Cerebellar cortex (tissue), 1 donor: ENCODE measurements at regions not wholly inside any gene's neighbourhood (a gene's known extent, or its start where the extent isn't known, plus 50 kb on each side); places are given as distances from the start of the nearest gene placed in this dataset.

ENCODE experiments used
- DNase-seq: peaks from one replicate; pipeline ENCODE4 v3.0.0-alpha.2; 2015; ENCODE audit warnings: low spot score

DNA sequence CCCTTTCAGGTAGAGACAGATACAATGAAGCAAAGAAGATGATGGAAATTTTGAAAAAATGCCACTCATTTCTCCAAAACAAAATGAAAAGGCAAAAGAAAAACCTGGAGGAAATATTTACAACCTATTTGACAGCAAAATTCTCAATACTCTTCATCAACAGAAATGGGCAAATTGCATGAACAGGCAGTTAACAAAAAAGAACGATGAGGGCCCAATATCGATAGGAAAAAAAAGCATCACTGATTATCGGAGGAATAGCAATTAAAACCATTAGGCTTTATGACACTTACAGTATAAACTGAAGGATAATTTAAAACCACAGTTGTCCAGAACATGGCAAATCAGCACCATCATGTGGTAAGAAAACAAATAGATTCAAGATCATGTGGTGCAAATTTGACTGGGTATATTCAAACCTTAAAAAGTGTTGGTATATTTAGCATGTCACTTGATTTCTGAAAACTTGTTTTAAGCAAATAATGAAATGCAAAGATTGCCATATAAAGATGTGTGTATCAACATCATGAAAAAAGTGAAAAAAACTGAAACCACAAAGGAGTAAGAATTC is 222.9 kb downstream of the BRD1 start:
- DNase-seq: no peak

DNA sequence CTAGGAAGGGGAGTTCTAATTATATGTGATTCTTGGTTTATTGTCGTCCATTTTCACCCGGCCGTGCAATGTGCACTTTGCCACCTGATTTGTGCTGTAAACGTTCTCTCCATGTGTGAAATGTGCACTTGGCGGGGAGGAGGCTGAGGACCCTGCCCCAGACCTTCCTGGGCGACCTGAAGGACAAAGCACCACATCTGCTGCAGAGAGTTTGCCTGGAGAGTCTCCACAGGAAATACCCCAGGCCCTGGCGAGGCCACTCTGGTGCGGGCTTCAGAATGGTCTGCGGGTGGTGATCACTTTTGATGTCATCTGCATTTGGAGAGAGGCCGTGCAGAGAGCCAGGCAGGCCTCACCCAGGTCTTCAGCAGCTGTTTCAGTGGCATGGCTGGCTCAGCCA is 224.7 kb downstream of the BRD1 start:
- no peak for DNase-seq

DNA sequence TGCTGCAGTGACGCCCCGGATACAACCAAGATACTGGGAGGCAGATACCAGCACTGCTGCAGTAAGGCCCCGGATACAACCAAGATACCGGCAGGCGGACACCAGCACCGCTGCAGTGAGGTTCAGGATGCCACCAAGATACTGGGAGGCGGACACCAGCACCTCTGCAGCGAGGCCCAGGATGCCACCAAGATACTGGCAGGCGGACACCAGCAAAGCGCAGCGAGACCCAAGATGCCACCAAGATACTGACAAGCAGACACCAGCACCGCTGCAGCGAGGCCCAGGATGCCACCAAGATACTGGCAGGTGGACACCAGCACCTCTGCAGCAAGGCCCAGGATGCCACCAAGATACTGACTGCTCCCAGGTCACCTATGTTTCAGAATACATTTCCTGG is 225.2 kb downstream of the BRD1 start:
- DNase-seq: no peak

GRCh38 chr22:49601614-49602321 is 225.9 kb downstream of the BRD1 start:
- DNase-seq: no peak

- DNase-seq: no peak
Observed at GRCh38 chr22:49600891-49601431, 226.7 kb downstream of the BRD1 start.

DNA sequence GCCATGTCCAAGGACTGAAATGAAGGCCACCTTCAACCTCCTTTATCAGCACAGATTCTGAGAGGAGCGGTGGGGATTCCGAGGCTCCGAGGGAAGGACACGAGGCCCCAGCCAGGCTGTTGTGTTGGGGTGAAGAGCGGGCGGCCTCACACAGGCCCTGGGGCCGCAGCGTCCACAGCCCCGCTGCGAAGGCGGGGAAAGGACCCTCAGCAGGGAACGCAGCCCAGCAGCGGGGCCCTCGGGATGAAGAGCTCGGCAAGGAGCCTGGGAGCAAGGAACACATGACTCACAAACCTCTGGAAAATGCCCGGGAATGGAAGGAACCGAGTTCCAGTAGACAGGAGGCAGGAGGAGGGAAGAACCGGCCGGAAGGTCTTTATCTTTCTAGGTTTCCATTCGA is 227.2 kb downstream of the BRD1 start:
- DNase-seq: no peak

- no peak for DNase-seq
Observed at GRCh38 chr22:49599691-49600455, 227.8 kb downstream of the BRD1 start.

DNA sequence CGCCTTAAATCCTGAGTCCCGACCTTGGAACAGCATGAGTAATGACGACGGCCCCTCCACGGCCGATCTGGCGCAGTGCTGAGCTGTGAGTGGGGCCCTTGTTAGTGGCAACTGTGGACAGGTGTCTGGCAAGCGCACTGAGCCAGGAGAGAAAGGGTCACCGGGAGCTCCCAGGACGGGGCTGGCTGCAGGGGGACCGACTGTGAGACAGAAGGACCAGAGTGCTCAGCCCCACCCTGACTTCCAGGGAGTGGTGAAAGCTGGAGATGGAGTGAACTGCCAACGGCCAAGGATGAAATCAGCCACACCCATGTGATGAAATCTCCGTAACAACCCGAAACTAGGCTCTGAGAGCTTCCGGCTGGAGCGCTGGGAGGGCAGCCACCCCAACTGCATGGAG is 228.6 kb downstream of the BRD1 start:
- DNase-seq: no peak

GRCh38 chr22:49598338-49598737 is 229.3 kb downstream of the BRD1 start:
- DNase-seq: no peak

DNA sequence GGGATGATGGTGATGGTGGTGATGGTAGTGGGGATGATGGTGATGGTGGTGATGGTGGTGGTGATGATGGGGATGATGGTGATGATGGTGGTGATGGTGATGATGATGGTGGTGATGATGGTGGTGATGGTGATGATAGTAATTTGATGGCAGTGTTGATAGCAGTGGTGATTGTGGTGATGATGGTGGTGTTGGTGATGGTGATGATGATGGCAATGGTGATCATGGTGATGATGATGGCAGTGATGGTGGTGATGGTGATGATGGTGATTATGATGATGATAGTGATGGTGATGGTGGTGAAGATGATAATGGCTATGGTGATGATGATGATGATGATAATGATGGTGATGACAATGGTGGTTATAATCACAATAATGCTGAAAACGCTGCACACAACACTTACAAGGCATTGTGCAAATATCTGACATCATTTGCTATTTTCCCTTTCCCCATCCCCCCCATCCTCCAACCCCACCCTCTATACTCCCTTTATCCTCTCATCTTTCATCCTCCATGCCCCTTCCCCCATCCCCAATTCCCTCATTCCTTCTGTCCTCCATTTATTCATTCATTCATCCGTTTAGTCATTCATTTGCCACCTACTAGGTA is 230.1 kb downstream of the BRD1 start:
- no peak for DNase-seq

DNA sequence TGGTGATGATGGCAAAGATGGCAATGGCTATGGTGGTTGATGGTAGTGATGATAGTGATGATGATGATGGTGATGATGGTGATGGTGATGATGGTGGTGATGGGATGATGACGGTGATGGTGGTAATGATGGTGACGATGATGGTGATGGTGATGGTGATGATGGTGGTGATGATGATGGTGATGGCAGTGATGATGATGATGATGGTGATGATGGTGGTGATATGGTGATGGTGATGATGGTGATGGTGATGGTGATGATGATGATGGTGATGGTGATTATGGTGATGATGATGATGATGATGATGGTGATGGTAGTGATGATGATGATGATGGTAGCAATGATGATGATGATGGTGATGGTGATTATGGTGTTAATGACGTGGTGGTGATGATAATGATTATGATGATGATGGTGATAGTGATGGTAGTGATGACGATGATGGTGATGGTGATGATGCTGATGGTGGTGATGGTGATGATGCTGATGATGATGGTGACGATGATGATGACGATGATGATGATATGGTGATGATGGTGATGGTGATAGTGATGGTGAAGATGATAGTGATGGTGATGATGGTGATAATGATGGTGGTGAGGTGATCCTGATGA is 232.1 kb downstream of the BRD1 start:
- no peak for DNase-seq

DNA sequence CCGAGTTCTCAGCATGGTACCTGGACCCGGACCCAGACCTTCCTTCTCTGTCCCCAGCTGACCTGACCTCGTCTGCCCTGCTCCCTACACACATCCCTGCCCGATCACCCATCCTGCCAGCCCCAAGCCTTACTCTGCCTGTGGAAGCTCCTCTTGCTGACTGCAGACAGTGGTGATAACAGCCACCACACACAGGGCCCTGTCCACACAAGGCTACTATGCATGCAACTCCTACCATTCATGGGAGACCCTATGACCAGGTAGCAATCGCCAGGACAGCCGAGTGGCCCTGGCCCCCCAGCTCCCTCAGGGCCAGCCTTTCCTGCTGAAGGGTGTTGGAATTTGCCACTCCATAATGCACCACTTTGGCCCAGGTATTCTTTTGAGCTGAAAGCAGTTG is 233.6 kb downstream of the BRD1 start:
- no peak for DNase-seq

DNA sequence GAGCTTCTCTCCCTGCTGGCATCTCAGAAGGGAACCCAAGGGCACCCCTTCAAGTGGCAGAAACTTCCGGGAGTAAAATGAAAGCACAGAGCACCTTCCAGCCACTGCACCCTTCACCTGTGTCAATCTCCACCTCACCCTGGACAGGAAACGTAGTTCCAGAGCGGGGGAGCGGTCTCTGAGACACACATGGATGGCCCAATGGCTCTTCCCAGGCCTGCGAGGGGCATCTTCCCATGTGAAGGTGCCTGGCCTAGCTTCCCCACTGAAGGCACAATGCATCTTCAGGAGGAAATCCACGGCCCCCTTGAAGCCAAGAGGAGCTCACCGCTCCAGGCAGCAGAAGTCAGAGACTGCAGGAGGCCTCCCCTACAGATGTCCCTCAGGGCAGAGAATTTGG is 234.2 kb downstream of the BRD1 start:
- no peak for DNase-seq

DNA sequence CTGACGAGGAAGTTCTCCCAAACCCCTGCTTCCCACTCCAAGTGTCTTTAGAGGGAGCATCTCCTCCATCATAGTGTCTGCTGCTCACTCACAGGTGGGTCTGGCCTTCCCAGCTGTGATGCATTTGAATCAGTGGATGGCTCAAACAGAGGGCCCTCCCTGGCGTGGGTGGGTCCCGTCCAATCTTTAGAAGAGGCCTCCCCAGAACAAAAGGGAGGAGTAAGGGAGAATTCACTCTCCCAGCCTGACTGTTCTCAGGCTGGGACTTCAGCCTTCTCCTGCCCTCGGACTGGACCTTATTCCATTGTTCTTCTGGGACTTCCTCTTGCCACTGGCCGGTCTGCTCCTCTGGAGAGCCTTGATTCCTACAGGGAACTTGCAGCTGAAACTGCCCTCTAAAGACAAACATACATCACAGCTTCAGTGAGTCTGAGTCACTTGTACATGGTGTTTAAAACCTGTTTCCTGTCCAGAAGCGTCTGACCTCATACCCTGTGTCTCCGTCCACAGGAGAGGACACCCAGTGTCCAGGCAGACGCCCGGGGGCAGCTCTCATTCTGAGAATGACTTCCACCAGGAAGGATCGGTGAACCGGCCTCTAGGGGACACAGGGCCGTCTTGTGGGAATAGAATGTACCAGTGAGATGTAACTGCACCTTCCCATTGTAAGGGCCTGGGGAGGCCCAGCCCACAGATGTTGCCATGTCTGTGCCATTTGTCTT is 234.7 kb downstream of the BRD1 start:
- no peak for DNase-seq

GRCh38 chr22:49590851-49591445 is 236.7 kb downstream of the BRD1 start:
- DNase-seq: no peak

- no peak for DNase-seq
Observed at GRCh38 chr22:49590381-49590780, 237.3 kb downstream of the BRD1 start.

- no peak for DNase-seq
Observed at GRCh38 chr22:49589811-49590210, 237.9 kb downstream of the BRD1 start.

GRCh38 chr22:49589301-49589700 is 238.4 kb downstream of the BRD1 start:
- DNase-seq: no peak

GRCh38 chr22:49588739-49589138 is 238.9 kb downstream of the BRD1 start:
- no peak for DNase-seq

- DNase-seq: no peak
Observed at GRCh38 chr22:49587987-49588386, 239.7 kb downstream of the BRD1 start.

DNA sequence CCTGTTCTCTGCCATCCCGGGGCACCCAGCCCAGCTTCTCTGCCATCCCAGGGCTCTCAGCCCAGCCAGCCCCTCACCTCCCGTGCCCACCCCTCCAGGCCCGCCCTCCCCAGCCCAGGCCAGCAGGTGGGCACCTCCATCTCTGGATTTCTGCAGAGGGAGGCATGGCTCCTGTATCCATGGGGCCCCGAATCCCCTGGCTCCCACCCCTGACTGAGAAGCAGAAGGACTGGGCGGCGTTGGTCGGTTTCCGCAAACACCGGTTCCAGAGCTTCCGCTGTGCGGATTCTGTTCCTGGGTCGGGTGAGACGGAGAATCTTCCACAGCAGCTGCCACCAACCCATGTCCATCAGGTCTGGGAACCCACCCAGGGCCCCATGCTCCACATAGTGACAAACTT is 240.3 kb downstream of the BRD1 start:
- DNase-seq: no peak
